WTC11 (cell line): ENCODE measurements at regions not wholly inside any gene's neighbourhood (a gene's known extent, or its start where the extent isn't known, plus 50 kb on each side); places are given as distances from the start of the nearest gene placed in this dataset.

ENCODE experiments used
- ATAC-seq: fragments of 200-7000 bp; cut with Tn5 transposase; 2 replicates; pipeline ENCODE4 v1.10.0; 2021; ENCODE audit warnings: mild to moderate bottlenecking, moderate library complexity
- CTCF ChIA-PET: fragments of 300-600 bp; sonication (Branson Sonifier 250); formaldehyde crosslinking; loops from one replicate; lab custom pipeline; 2021; ENCODE audit warnings: antibody characterized with exemption; lab: Charles Lee
- POLR2A ChIA-PET: fragments of 350-600 bp; sonication (Branson Sonifier 250); formaldehyde crosslinking; loops from one replicate; lab custom pipeline; 2021; ENCODE audit warnings: antibody characterized with exemption; lab: Charles Lee
- DNase-seq: peaks from one replicate; pipeline ENCODE4 v3.0.0; 2021; ENCODE audit warnings: low spot score
- H3K27ac Mint-ChIP-seq: 2 replicates; pipeline ENCODE4 v1.8.0; 2021; ENCODE audit warnings: mixed read lengths
- H3K27me3 Mint-ChIP-seq: 2 replicates; pipeline ENCODE4 v1.8.0; 2021; ENCODE audit warnings: low read depth, mild to moderate bottlenecking, moderate library complexity, mixed read lengths
- H3K36me3 Mint-ChIP-seq: 2 replicates; pipeline ENCODE4 v1.8.0; 2021; ENCODE audit warnings: mixed read lengths
- H3K4me1 Mint-ChIP-seq: 2 replicates; pipeline ENCODE4 v1.8.0; 2022; ENCODE audit warnings: mixed read lengths
- H3K4me3 Mint-ChIP-seq: 2 replicates; pipeline ENCODE4 v1.8.0; 2021; ENCODE audit warnings: mild to moderate bottlenecking, moderate library complexity, mixed read lengths
- H3K9me3 Mint-ChIP-seq: 2 replicates; pipeline ENCODE4 v1.8.0; 2021; ENCODE audit warnings: mixed read lengths
- CBFB ChIP-seq: sonication (generic); formaldehyde crosslinking; IDR thresholded peaks from 2 replicates; pipeline ENCODE4 v1.8.1; 2022; ENCODE audit warnings: mild to moderate bottlenecking, low read depth, missing genetic modification reagents
- ETV6 ChIP-seq: sonication (generic); formaldehyde crosslinking; IDR thresholded peaks from 2 replicates; pipeline ENCODE4 v1.8.1; 2022; ENCODE audit warnings: mild to moderate bottlenecking, missing genetic modification reagents
- GRHL2 ChIP-seq: fragments of 250-450 bp; sonication (Bioruptor Pico); IDR thresholded peaks from 2 replicates; pipeline ENCODE4 v1.8.0; 2022; ENCODE audit warnings: mild to moderate bottlenecking, moderate library complexity; ENCODE audit not compliant: insufficient replicate concordance, severe bottlenecking
- IRF2 ChIP-seq: sonication (generic); formaldehyde crosslinking; IDR thresholded peaks from 2 replicates; pipeline ENCODE4 v1.8.0; 2022; ENCODE audit warnings: low read depth, missing genetic modification reagents, borderline replicate concordance
- NFYB ChIP-seq: sonication (generic); formaldehyde crosslinking; conservative IDR thresholded peaks from 2 replicates; pipeline ENCODE4 v1.8.0; 2022; ENCODE audit warnings: low read depth, missing genetic modification reagents
- OVOL2 ChIP-seq: fragments of 250-450 bp; sonication (Bioruptor Pico); IDR thresholded peaks from 2 replicates; pipeline ENCODE4 v1.9.0; 2021; ENCODE audit warnings: mild to moderate bottlenecking, borderline replicate concordance
- SMAD4 ChIP-seq: sonication (generic); formaldehyde crosslinking; IDR thresholded peaks from 2 replicates; pipeline ENCODE4 v1.8.0; 2022; ENCODE audit warnings: mild to moderate bottlenecking, missing genetic modification reagents
- STAT6 ChIP-seq: sonication (generic); formaldehyde crosslinking; conservative IDR thresholded peaks from 2 replicates; pipeline ENCODE4 v1.8.1; 2023; ENCODE audit warnings: mild to moderate bottlenecking, low read depth, missing genetic modification reagents, moderate library complexity
- ZNF317 ChIP-seq: sonication (generic); formaldehyde crosslinking; IDR thresholded peaks from 2 replicates; pipeline ENCODE4 v1.8.1; 2023; ENCODE audit warnings: low read depth, mild to moderate bottlenecking, moderate library complexity, missing genetic modification reagents, borderline replicate concordance
- ZNF423 ChIP-seq: fragments of 250-450 bp; sonication (Bioruptor Pico); IDR thresholded peaks from 2 replicates; pipeline ENCODE4 v2.1.2; 2022; ENCODE audit warnings: mild to moderate bottlenecking, moderate library complexity
- ZNF671 ChIP-seq: fragments of 250-450 bp; sonication (Bioruptor Pico); IDR thresholded peaks from 2 replicates; pipeline ENCODE4 v1.8.0; 2021; ENCODE audit warnings: mild to moderate bottlenecking
- TF ChIP-seq, protein P1 (sequence below): sonication (generic); formaldehyde crosslinking; IDR thresholded peaks from 2 replicates; pipeline ENCODE4 v1.8.1; 2023; ENCODE audit warnings: mild to moderate bottlenecking, missing genetic modification reagents
- TF ChIP-seq, protein P2 (sequence below): sonication (generic); formaldehyde crosslinking; IDR thresholded peaks from 2 replicates; pipeline ENCODE4 v1.8.0; 2022; ENCODE audit warnings: mild to moderate bottlenecking, missing genetic modification reagents
- TF ChIP-seq, protein P3 (sequence below): sonication (generic); formaldehyde crosslinking; IDR thresholded peaks from 2 replicates; pipeline ENCODE4 v1.8.0; 2023; ENCODE audit warnings: missing genetic modification reagents
- TF ChIP-seq, protein P4 (sequence below): sonication (generic); formaldehyde crosslinking; IDR thresholded peaks from 2 replicates; pipeline ENCODE4 v1.8.0; 2022; ENCODE audit warnings: missing genetic modification reagents
- TF ChIP-seq, protein P5 (sequence below): sonication (generic); formaldehyde crosslinking; IDR thresholded peaks from 2 replicates; pipeline ENCODE4 v1.8.1; 2022; ENCODE audit warnings: low read depth, missing genetic modification reagents, borderline replicate concordance

GRCh38 chr3:24594161-24594560, 99.5 kb upstream of the THRB start:
- DNase-seq (no peak), ATAC-seq (no peak)
- Mint-ChIP-seq H3K36me3 (no peaks in the 10 kb centered on the region), H3K27ac (no peak overlapping the region), H3K4me3 (no peak overlapping the region), H3K9me3 (no peaks in the 10 kb centered on the region), H3K4me1 (peaks cover 16% of the 10 kb centered on the region), H3K27me3 (peaks cover 3% of the 10 kb centered on the region; the same call in 1 of the 2 replicates)
- TF ChIP-seq, protein P1, sequence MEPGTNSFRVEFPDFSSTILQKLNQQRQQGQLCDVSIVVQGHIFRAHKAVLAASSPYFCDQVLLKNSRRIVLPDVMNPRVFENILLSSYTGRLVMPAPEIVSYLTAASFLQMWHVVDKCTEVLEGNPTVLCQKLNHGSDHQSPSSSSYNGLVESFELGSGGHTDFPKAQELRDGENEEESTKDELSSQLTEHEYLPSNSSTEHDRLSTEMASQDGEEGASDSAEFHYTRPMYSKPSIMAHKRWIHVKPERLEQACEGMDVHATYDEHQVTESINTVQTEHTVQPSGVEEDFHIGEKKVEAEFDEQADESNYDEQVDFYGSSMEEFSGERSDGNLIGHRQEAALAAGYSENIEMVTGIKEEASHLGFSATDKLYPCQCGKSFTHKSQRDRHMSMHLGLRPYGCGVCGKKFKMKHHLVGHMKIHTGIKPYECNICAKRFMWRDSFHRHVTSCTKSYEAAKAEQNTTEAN (CRISPR knock-in tag), result no peak
- no peak for TF ChIP-seq CBFB (CRISPR knock-in tag)
- POLR2A ChIA-PET, result no interaction called here
- CTCF ChIA-PET, result no interaction called here

GRCh38 chr3:24595796-24596195, 101.1 kb upstream of the THRB start:
- no peak for ATAC-seq
- Mint-ChIP-seq H3K27me3 (peaks cover 3% of the 10 kb centered on the region; the same call in 1 of the 2 replicates), H3K27ac (no peak overlapping the region), H3K4me1 (peaks cover 16% of the 10 kb centered on the region), H3K36me3 (no peaks in the 10 kb centered on the region)
- CTCF ChIA-PET, result no interaction called here
- no peak for TF ChIP-seq ZNF317
- no peak for TF ChIP-seq ZNF671 (CRISPR knock-in tag)
- TF ChIP-seq, protein P2, sequence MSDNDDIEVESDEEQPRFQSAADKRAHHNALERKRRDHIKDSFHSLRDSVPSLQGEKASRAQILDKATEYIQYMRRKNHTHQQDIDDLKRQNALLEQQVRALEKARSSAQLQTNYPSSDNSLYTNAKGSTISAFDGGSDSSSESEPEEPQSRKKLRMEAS (CRISPR knock-in tag), result no peak
- TF ChIP-seq, protein P3, sequence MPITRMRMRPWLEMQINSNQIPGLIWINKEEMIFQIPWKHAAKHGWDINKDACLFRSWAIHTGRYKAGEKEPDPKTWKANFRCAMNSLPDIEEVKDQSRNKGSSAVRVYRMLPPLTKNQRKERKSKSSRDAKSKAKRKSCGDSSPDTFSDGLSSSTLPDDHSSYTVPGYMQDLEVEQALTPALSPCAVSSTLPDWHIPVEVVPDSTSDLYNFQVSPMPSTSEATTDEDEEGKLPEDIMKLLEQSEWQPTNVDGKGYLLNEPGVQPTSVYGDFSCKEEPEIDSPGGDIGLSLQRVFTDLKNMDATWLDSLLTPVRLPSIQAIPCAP, result no peak
- no peak for TF ChIP-seq STAT6 (CRISPR knock-in tag)
- no peak for TF ChIP-seq OVOL2
- TF ChIP-seq ZNF423 (CRISPR knock-in tag), result no peak
- no peak for TF ChIP-seq NFYB
- TF ChIP-seq ETV6 (CRISPR knock-in tag), result no peak
- TF ChIP-seq, protein P4, sequence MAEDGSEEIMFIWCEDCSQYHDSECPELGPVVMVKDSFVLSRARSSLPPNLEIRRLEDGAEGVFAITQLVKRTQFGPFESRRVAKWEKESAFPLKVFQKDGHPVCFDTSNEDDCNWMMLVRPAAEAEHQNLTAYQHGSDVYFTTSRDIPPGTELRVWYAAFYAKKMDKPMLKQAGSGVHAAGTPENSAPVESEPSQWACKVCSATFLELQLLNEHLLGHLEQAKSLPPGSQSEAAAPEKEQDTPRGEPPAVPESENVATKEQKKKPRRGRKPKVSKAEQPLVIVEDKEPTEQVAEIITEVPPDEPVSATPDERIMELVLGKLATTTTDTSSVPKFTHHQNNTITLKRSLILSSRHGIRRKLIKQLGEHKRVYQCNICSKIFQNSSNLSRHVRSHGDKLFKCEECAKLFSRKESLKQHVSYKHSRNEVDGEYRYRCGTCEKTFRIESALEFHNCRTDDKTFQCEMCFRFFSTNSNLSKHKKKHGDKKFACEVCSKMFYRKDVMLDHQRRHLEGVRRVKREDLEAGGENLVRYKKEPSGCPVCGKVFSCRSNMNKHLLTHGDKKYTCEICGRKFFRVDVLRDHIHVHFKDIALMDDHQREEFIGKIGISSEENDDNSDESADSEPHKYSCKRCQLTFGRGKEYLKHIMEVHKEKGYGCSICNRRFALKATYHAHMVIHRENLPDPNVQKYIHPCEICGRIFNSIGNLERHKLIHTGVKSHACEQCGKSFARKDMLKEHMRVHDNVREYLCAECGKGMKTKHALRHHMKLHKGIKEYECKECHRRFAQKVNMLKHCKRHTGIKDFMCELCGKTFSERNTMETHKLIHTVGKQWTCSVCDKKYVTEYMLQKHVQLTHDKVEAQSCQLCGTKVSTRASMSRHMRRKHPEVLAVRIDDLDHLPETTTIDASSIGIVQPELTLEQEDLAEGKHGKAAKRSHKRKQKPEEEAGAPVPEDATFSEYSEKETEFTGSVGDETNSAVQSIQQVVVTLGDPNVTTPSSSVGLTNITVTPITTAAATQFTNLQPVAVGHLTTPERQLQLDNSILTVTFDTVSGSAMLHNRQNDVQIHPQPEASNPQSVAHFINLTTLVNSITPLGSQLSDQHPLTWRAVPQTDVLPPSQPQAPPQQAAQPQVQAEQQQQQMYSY (CRISPR knock-in tag), result no peak
- no peak for TF ChIP-seq IRF2 (CRISPR knock-in tag)
- no peak for TF ChIP-seq GRHL2 (CRISPR knock-in tag)
- TF ChIP-seq SMAD4 (CRISPR knock-in tag), result no peak
- TF ChIP-seq, protein P5, sequence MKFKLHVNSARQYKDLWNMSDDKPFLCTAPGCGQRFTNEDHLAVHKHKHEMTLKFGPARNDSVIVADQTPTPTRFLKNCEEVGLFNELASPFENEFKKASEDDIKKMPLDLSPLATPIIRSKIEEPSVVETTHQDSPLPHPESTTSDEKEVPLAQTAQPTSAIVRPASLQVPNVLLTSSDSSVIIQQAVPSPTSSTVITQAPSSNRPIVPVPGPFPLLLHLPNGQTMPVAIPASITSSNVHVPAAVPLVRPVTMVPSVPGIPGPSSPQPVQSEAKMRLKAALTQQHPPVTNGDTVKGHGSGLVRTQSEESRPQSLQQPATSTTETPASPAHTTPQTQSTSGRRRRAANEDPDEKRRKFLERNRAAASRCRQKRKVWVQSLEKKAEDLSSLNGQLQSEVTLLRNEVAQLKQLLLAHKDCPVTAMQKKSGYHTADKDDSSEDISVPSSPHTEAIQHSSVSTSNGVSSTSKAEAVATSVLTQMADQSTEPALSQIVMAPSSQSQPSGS (CRISPR knock-in tag), result no peak
- TF ChIP-seq, all 79 proteins: peak for 0
- Mint-ChIP-seq H3K9me3 (no peaks in the 10 kb centered on the region), H3K4me3 (no peak overlapping the region)
- POLR2A ChIA-PET, result no interaction called here
- no peak for DNase-seq
